ENCODE measurements at regions not wholly inside any gene's neighbourhood (a gene's known extent, or its start where the extent isn't known, plus 50 kb on each side); places are given as distances from the start of the nearest gene placed in this dataset.
"Not testable (repeated sequence)": the region's sequence is repeated elsewhere in the genome, so short reads cannot be mapped to it uniquely, and the experiment has no call there.

DNA sequence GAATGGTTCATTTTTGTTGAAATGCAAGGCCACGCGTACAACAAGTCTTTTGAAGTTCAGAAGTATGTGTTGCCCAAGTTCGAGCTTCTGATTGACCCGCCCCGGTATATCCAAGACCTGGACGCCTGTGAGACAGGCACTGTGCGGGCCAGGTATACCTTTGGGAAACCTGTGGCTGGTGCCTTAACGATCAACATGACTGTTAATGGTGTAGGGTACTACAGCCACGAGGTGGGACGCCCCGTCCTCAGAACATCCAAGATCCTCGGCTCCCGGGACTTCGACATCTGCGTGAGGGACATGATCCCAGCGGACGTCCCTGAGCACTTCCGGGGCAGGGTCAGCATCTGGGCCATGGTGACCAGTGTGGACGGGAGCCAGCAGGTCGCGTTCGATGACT is 1246.9 kb upstream of the PHF14 start:
- H3K4me3 ChIP-seq (replicated peaks in 1 of 3; ENCODE audit: low read depth in 2 of 3, low read length in 3 of 3); H3K9ac ChIP-seq (ENCODE audit: insufficient read depth, low read length, poor library complexity, severe bottlenecking); H3K27me3 ChIP-seq (ENCODE audit: control insufficient read depth in 2 of 2, insufficient read depth in 2 of 2, low read length in 2 of 2); H2AFZ ChIP-seq (ENCODE audit: insufficient read depth, low read depth, low read length, poor library complexity, severe bottlenecking); H3K36me3 Mint-ChIP-seq; H4K20me1 ChIP-seq (ENCODE audit: insufficient read depth, low read length); H3K36me3 ChIP-seq (replicated peaks in 1 of 2; ENCODE audit: control insufficient read depth in 1 of 2, insufficient read depth in 2 of 2, low read length in 2 of 2); H3K4me1 Mint-ChIP-seq; H3K27me3 Mint-ChIP-seq (ENCODE audit: low read depth in 3 of 3); H3K4me1 ChIP-seq (ENCODE audit: control insufficient read depth in 1 of 2, insufficient read depth in 2 of 2, low read length in 2 of 2); H3K4me3 Mint-ChIP-seq; DNase-seq; H3K4me2 ChIP-seq (replicated peaks; ENCODE audit: extremely low read depth, low read length, poor library complexity, severe bottlenecking); H3K27ac Mint-ChIP-seq; intact Hi-C loops (cut with micrococcal nuclease); H3K79me2 ChIP-seq (ENCODE audit: insufficient read depth, low read length); H3K27ac ChIP-seq (ENCODE audit: low read depth in 1 of 2, low read length in 2 of 2): not testable (repeated sequence)
- H3K9me3 ChIP-seq (replicated peaks in 1 of 2; ENCODE audit: control insufficient read depth in 1 of 2, insufficient read depth in 1 of 2, low read length in 2 of 2) = peaks cover 12 to 35% of the 10 kb centered on the region in 2 donors
- WGBS (ENCODE audit: insufficient coverage) = 96% methylated on average over 7 of the region's 22 CpGs
- peaks cover 13 to 34% (median 28%) of the 10 kb centered on the region in 7 donors for H3K9me3 Mint-ChIP-seq

DNA sequence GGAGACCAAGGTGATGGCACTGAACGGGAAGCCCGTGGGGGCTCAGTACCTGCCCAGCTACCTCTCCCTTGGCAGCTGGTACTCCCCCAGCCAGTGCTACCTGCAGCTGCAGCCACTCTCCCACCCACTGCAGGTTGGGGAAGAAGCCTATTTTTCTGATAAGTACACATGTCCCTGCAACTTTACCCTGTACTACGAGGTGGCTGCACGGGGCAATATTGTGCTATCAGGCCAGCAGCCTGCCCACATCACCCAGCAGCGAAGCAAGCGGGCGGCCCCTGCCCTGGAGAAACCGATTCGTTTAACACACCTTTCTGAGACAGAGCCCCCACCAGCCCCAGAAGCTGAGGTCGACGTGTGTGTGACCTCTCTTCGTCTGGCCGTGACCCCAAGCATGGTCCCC is 1246.2 kb upstream of the PHF14 start:
- not testable (repeated sequence) for H3K27me3 Mint-ChIP-seq (ENCODE audit: low read depth in 3 of 3); H3K27ac Mint-ChIP-seq
- peaks cover 13 to 34% (median 28%) of the 10 kb centered on the region in 7 donors for H3K9me3 Mint-ChIP-seq

DNA sequence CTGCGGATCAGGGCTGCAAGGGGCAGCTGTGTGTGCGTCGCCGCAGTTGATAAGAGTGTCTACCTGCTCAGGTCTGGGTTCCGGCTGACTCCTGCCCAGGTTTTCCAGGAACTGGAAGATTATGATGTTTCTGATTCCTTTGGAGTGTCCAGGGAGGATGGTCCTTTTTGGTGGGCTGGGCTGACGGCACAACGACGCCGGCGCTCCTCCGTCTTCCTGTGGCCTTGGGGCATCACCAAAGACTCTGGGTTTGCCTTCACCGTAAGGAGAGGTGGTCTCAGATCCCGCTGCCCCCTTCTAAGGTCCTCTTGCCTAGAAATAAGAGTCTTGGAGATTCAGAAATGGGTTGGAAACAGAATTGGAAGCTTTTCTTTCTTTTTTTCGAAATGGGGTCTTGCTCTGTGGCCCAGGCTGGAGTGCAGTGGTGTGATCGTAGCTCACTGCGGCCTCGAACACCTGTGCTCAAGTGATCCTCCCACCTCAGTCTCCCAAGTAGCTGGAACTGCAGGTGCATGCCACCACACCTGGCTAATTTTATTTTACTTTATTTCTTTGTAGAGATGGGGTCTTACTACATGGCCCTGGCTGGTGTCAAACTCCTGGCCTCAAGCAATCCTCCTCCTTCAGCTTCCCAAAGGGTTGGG is 1245.5 kb upstream of the PHF14 start:
- DNase-seq; H3K4me1 ChIP-seq (ENCODE audit: control insufficient read depth in 1 of 2, insufficient read depth in 2 of 2, low read length in 2 of 2); H4K20me1 ChIP-seq (ENCODE audit: insufficient read depth, low read length); H3K79me2 ChIP-seq (ENCODE audit: insufficient read depth, low read length); H3K36me3 Mint-ChIP-seq; H3K27me3 ChIP-seq (ENCODE audit: control insufficient read depth in 2 of 2, insufficient read depth in 2 of 2, low read length in 2 of 2); H3K27ac Mint-ChIP-seq; H3K27ac ChIP-seq (ENCODE audit: low read depth in 1 of 2, low read length in 2 of 2); H3K4me3 Mint-ChIP-seq; intact Hi-C loops (cut with micrococcal nuclease); H3K9ac ChIP-seq (ENCODE audit: insufficient read depth, low read length, poor library complexity, severe bottlenecking); H3K4me3 ChIP-seq (replicated peaks in 1 of 3; ENCODE audit: low read depth in 2 of 3, low read length in 3 of 3); H3K4me1 Mint-ChIP-seq; H3K36me3 ChIP-seq (replicated peaks in 1 of 2; ENCODE audit: control insufficient read depth in 1 of 2, insufficient read depth in 2 of 2, low read length in 2 of 2); H2AFZ ChIP-seq (ENCODE audit: insufficient read depth, low read depth, low read length, poor library complexity, severe bottlenecking); H3K27me3 Mint-ChIP-seq (ENCODE audit: low read depth in 3 of 3); H3K4me2 ChIP-seq (replicated peaks; ENCODE audit: extremely low read depth, low read length, poor library complexity, severe bottlenecking): not testable (repeated sequence)
- H3K9me3 ChIP-seq (replicated peaks in 1 of 2; ENCODE audit: control insufficient read depth in 1 of 2, insufficient read depth in 1 of 2, low read length in 2 of 2) = peaks cover 12 to 35% of the 10 kb centered on the region in 2 donors
- 95% methylated on average over 9 of the region's 17 CpGs for WGBS (ENCODE audit: insufficient coverage)
- peaks cover 13 to 34% (median 26%) of the 10 kb centered on the region in 7 donors for H3K9me3 Mint-ChIP-seq

More for the DNA sequence above, 1246.2 kb upstream of the PHF14 start:
- H3K4me1 ChIP-seq (ENCODE audit: control insufficient read depth in 1 of 2, insufficient read depth in 2 of 2, low read length in 2 of 2); H3K4me2 ChIP-seq (replicated peaks; ENCODE audit: extremely low read depth, low read length, poor library complexity, severe bottlenecking); H3K79me2 ChIP-seq (ENCODE audit: insufficient read depth, low read length); H3K4me3 ChIP-seq (replicated peaks in 1 of 3; ENCODE audit: low read depth in 2 of 3, low read length in 3 of 3); H3K36me3 Mint-ChIP-seq; intact Hi-C loops (cut with micrococcal nuclease); H3K27me3 ChIP-seq (ENCODE audit: control insufficient read depth in 2 of 2, insufficient read depth in 2 of 2, low read length in 2 of 2); H3K36me3 ChIP-seq (replicated peaks in 1 of 2; ENCODE audit: control insufficient read depth in 1 of 2, insufficient read depth in 2 of 2, low read length in 2 of 2); H3K4me1 Mint-ChIP-seq; H3K4me3 Mint-ChIP-seq; H3K9ac ChIP-seq (ENCODE audit: insufficient read depth, low read length, poor library complexity, severe bottlenecking); DNase-seq; H2AFZ ChIP-seq (ENCODE audit: insufficient read depth, low read depth, low read length, poor library complexity, severe bottlenecking); H4K20me1 ChIP-seq (ENCODE audit: insufficient read depth, low read length); H3K27ac ChIP-seq (ENCODE audit: low read depth in 1 of 2, low read length in 2 of 2): not testable (repeated sequence)
- H3K9me3 ChIP-seq (replicated peaks in 1 of 2; ENCODE audit: control insufficient read depth in 1 of 2, insufficient read depth in 1 of 2, low read length in 2 of 2) = peaks cover 12 to 35% of the 10 kb centered on the region in 2 donors
- WGBS (ENCODE audit: insufficient coverage) = 97% methylated on average over 5 of the region's 13 CpGs
